Testis (tissue), 2 donors: ENCODE measurements at regions not wholly inside any gene's neighbourhood (a gene's known extent, or its start where the extent isn't known, plus 50 kb on each side); places are given as distances from the start of the nearest gene placed in this dataset.

Experiments
- DNase-seq: peaks from one replicate; pipeline ENCODE4 v3.0.0-alpha.2; 2019
- H3K27ac ChIP-seq, 2 donors: fragments of 200-600 bp; sonication (generic); one replicate each; pipeline ENCODE4 v1.5.1; 2019
- H3K27me3 ChIP-seq: fragments of 200-600 bp; sonication (generic); one replicate; pipeline ENCODE4 v1.5.1; 2019
- H3K36me3 ChIP-seq: fragments of 200-600 bp; sonication (generic); one replicate; pipeline ENCODE4 v1.5.1; 2017; ENCODE audit warnings: low read depth; ENCODE audit errors: missing control alignments
- H3K4me1 ChIP-seq: fragments of 200-600 bp; sonication (generic); one replicate; pipeline ENCODE4 v1.5.1; 2019
- H3K4me3 ChIP-seq, 2 donors: fragments of 200-600 bp; sonication (generic); one replicate each; pipeline ENCODE4 v1.5.1; 2017 to 2019
- H3K9me3 ChIP-seq: fragments of 200-600 bp; sonication (generic); one replicate; pipeline ENCODE4 v1.5.1; 2017
- POLR2A ChIP-seq: fragments of 450-650 bp; IDR thresholded peaks from one replicate; pipeline ENCODE4 v1.6.1; 2017; ENCODE audit warnings: antibody characterized with exemption, mild to moderate bottlenecking, moderate library complexity
- WGBS, 2 donors: methylation state at CpG; one replicate each; pipeline ENCODE4 v1.1.5; 2018; 5-methylcytosine and 5-hydroxymethylcytosine counted together
- intact Hi-C: fragments of 100-400 bp; cut with DNase I; formaldehyde crosslinking; loops from one replicate; pipeline ENCODE4 v1.15.1; 2023; ENCODE audit warnings: low total_unique reads
- TF ChIP-seq, protein P1 (sequence below), 3 experiments: fragments of 450-650 bp in 2 of 3; fragments of 200-600 bp in 1 of 3; sonication (generic) in 1 of 3; IDR thresholded peaks; one replicate each; pipeline ENCODE4 v1.5.1; 2016 to 2019; ENCODE audit warnings: antibody characterized with exemption in 3 of 3, mild to moderate bottlenecking in 2 of 3, moderate library complexity in 1 of 3

GRCh38 chr3:166388321-166388720 is 551.1 kb upstream of the BCHE start:
- WGBS, 2 donors = 87 to 89% methylated on average over 2 of the region's 2 CpGs
- intact Hi-C loops = no loop called here
- TF ChIP-seq, protein P1, sequence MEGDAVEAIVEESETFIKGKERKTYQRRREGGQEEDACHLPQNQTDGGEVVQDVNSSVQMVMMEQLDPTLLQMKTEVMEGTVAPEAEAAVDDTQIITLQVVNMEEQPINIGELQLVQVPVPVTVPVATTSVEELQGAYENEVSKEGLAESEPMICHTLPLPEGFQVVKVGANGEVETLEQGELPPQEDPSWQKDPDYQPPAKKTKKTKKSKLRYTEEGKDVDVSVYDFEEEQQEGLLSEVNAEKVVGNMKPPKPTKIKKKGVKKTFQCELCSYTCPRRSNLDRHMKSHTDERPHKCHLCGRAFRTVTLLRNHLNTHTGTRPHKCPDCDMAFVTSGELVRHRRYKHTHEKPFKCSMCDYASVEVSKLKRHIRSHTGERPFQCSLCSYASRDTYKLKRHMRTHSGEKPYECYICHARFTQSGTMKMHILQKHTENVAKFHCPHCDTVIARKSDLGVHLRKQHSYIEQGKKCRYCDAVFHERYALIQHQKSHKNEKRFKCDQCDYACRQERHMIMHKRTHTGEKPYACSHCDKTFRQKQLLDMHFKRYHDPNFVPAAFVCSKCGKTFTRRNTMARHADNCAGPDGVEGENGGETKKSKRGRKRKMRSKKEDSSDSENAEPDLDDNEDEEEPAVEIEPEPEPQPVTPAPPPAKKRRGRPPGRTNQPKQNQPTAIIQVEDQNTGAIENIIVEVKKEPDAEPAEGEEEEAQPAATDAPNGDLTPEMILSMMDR (IDR thresholded peaks at IDR 0.05) = no peak
- no peak for TF ChIP-seq POLR2A
- DNase-seq = no peak
- no peaks in the 10 kb centered on the region for H3K9me3 ChIP-seq
- no peak overlapping the region for H3K27ac ChIP-seq
- no peaks in the 10 kb centered on the region for H3K36me3 ChIP-seq
- no peaks in the 10 kb centered on the region for H3K27me3 ChIP-seq
- no peaks in the 10 kb centered on the region for H3K4me1 ChIP-seq
- H3K4me3 ChIP-seq = no peak overlapping the region

DNA sequence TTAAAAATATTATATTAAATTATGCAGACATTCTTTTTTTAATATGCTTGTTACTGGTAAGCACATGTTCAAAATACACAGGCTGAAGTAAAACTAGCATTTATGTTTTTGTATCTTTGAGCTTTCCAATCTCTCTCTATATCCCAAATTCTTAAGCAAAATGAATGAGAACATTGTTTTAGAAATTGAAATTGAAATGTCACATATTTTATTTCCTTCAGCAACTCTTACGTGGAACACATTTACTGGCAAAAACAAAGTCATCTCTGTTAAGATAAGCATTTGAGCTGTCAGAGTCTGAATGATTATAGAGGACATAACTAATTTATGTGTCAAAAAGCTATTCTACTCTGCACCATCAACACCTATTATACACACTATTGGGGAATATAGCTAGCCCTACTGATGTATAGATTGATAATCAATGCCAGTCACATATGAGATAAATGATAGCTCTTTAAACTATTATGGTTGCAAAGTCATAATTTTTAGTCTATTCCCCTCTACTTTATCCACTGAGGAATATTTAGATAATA is 535.4 kb upstream of the BCHE start:
- H3K27me3 ChIP-seq = no peaks in the 10 kb centered on the region
- TF ChIP-seq, protein P1 (IDR thresholded peaks at IDR 0.05) = no peak
- TF ChIP-seq POLR2A = no peak
- H3K27ac ChIP-seq = no peak overlapping the region
- intact Hi-C loops = no loop called here
- no peak for DNase-seq
- 50 to 52% methylated on average over 1 of the region's 1 CpG for WGBS, 2 donors
- no peaks in the 10 kb centered on the region for H3K4me1 ChIP-seq
- no peak overlapping the region for H3K4me3 ChIP-seq
- H3K9me3 ChIP-seq = no peaks in the 10 kb centered on the region
- no peaks in the 10 kb centered on the region for H3K36me3 ChIP-seq

- Histone ChIP-seq H3K4me1 (no peaks in the 10 kb centered on the region), H3K27me3 (no peaks in the 10 kb centered on the region), H3K36me3 (no peaks in the 10 kb centered on the region), H3K4me3 (no peak overlapping the region), H3K9me3 (no peaks in the 10 kb centered on the region), H3K27ac (no peak overlapping the region)
- intact Hi-C loops = no loop called here
- DNase-seq = no peak
- no peak for TF ChIP-seq POLR2A
- TF ChIP-seq, protein P1 (IDR thresholded peaks at IDR 0.05) = no peak
- WGBS, 2 donors = 63 to 71% methylated on average over 2 of the region's 2 CpGs
Observed at GRCh38 chr3:166367947-166368533, 530.8 kb upstream of the BCHE start.

DNA sequence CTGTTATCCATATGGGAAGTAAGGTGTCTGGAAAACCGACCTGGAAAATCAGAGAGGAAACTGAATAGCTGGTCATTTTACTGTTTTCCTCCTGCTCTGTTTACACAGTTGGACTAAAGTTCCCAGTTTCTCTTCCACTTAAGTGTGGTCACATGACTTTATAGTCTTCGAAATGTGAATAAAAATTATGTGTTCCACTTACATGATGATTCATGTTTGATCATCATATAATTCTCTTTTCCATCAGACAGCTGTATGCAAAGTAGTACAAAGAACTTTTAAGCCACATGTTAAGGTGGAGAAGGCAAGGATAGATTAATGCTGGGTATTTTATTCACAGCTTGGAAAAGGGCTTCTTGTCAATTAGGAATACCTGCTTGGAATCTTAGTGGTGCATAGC is 525.5 kb upstream of the BCHE start:
- 72 to 81% methylated on average over 2 of the region's 2 CpGs for WGBS, 2 donors

More for the DNA sequence above, 525.5 kb upstream of the BCHE start:
- Histone ChIP-seq H3K4me1 (no peaks in the 10 kb centered on the region), H3K27ac (no peak overlapping the region), H3K4me3 (no peak overlapping the region), H3K9me3 (no peaks in the 10 kb centered on the region), H3K27me3 (no peaks in the 10 kb centered on the region), H3K36me3 (no peaks in the 10 kb centered on the region)
- TF ChIP-seq POLR2A = no peak
- TF ChIP-seq, protein P1 (IDR thresholded peaks at IDR 0.05) = no peak
- DNase-seq = no peak
- intact Hi-C loops = no loop called here
